Karpas-422 (cell line): ENCODE measurements at regions not wholly inside any gene's neighbourhood (a gene's known extent, or its start where the extent isn't known, plus 50 kb on each side); places are given as distances from the start of the nearest gene placed in this dataset.

Source experiments
- DNase-seq: peaks from one replicate; pipeline ENCODE4 v3.0.0-alpha.2; 2015
- H2AFZ ChIP-seq: fragments of 200-600 bp; sonication (generic); 2 replicates; pipeline ENCODE4 v1.6.1; 2014; ENCODE audit warnings: antibody characterized with exemption, low read length, mixed read lengths
- H3K27ac ChIP-seq: fragments of 200-600 bp; sonication (generic); 2 replicates; pipeline ENCODE4 v1.5.1; 2014; ENCODE audit warnings: mild to moderate bottlenecking, low read length, moderate library complexity
- H3K27me3 ChIP-seq: fragments of 200-600 bp; sonication (generic); 2 replicates; pipeline ENCODE4 v1.6.1; 2014; ENCODE audit warnings: low read length, mixed read lengths
- H3K36me3 ChIP-seq: fragments of 200-600 bp; sonication (generic); 2 replicates; pipeline ENCODE4 v1.6.1; 2014; ENCODE audit warnings: low read length, mixed read lengths; ENCODE audit not compliant: insufficient read depth
- H3K4me1 ChIP-seq: fragments of 200-600 bp; sonication (generic); 2 replicates; pipeline ENCODE4 v1.6.1; 2014; ENCODE audit warnings: mild to moderate bottlenecking, low read length, mixed read lengths
- H3K4me2 ChIP-seq: fragments of 200-600 bp; sonication (generic); 2 replicates; pipeline ENCODE4 v1.6.1; 2014; ENCODE audit warnings: low read length, low read depth, mild to moderate bottlenecking; ENCODE audit not compliant: poor library complexity, severe bottlenecking
- H3K4me3 ChIP-seq: fragments of 200-600 bp; sonication (generic); 2 replicates; pipeline ENCODE4 v1.5.1; 2014; ENCODE audit warnings: mild to moderate bottlenecking, antibody characterized with exemption, low read length, mixed read lengths
- H3K79me2 ChIP-seq: fragments of 200-600 bp; sonication (generic); 2 replicates; pipeline ENCODE4 v1.6.1; 2014; ENCODE audit warnings: mild to moderate bottlenecking, low read length, mixed read lengths
- H3K9ac ChIP-seq: fragments of 200-600 bp; sonication (generic); 2 replicates; pipeline ENCODE4 v1.6.0; 2014; ENCODE audit warnings: low read length
- H3K9me2 ChIP-seq: fragments of 200-600 bp; sonication (generic), shearing (Covaris generic); replicated peaks from 2 replicates; pipeline ENCODE4 v1.6.0; 2014; ENCODE audit warnings: mild to moderate bottlenecking, low read length, moderate library complexity; ENCODE audit not compliant: insufficient read depth
- H3K9me3 ChIP-seq: fragments of 300-700, 200-600 bp; sonication (generic); 2 replicates; pipeline ENCODE4 v1.6.1; 2014; ENCODE audit warnings: low read length, mixed read lengths
- H4K20me1 ChIP-seq: fragments of 200-600 bp; sonication (generic); 2 replicates; pipeline ENCODE4 v1.6.1; 2014; ENCODE audit warnings: mild to moderate bottlenecking, antibody characterized with exemption, low read length, low read depth; ENCODE audit not compliant: insufficient read depth

GRCh38 chr2:65664931-65665330 is 232.5 kb upstream of the SPRED2 start:
- Histone ChIP-seq H3K27ac (no peak overlapping the region), H3K9me3 (no peaks in the 10 kb centered on the region), H3K4me1 (no peaks in the 10 kb centered on the region), H3K36me3 (no peaks in the 10 kb centered on the region), H2AFZ (no peak overlapping the region), H3K4me3 (no peak overlapping the region), H3K9me2 (no peaks in the 10 kb centered on the region), H3K79me2 (no peaks in the 10 kb centered on the region), H3K27me3 (0 out of 2 replicates have a peak, but pooled peaks cover 2% of the 10 kb centered on the region), H4K20me1 (no peaks in the 10 kb centered on the region), H3K9ac (no peak overlapping the region), H3K4me2 (no peak overlapping the region)
- DNase-seq: no peak

GRCh38 chr2:65663831-65664407 is 231.5 kb upstream of the SPRED2 start:
- Histone ChIP-seq H3K4me2 (no peak overlapping the region), H3K9me3 (no peaks in the 10 kb centered on the region), H3K79me2 (no peaks in the 10 kb centered on the region)

GRCh38 chr2:65662654-65663432 is 230.4 kb upstream of the SPRED2 start:
- no peaks in the 10 kb centered on the region for H3K79me2 ChIP-seq
- H3K9me3 ChIP-seq: no peaks in the 10 kb centered on the region
- H3K9me2 ChIP-seq: no peaks in the 10 kb centered on the region
- no peak overlapping the region for H3K4me3 ChIP-seq
- no peak overlapping the region for H3K9ac ChIP-seq
- no peak overlapping the region for H3K4me2 ChIP-seq
- no peaks in the 10 kb centered on the region for H3K4me1 ChIP-seq
- no peaks in the 10 kb centered on the region for H4K20me1 ChIP-seq
- H3K27me3 ChIP-seq: 0 out of 2 replicates have a peak, but pooled peaks cover 2% of the 10 kb centered on the region
- H3K27ac ChIP-seq: no peak overlapping the region
- no peak overlapping the region for H2AFZ ChIP-seq
- H3K36me3 ChIP-seq: no peaks in the 10 kb centered on the region
- no peak for DNase-seq

More at GRCh38 chr2:65663831-65664407, 231.5 kb upstream of the SPRED2 start:
- H3K27ac ChIP-seq: no peak overlapping the region
- H3K9me2 ChIP-seq: no peaks in the 10 kb centered on the region
- H4K20me1 ChIP-seq: no peaks in the 10 kb centered on the region
- no peak overlapping the region for H3K4me3 ChIP-seq
- H2AFZ ChIP-seq: no peak overlapping the region
- H3K9ac ChIP-seq: no peak overlapping the region
- no peaks in the 10 kb centered on the region for H3K4me1 ChIP-seq
- 0 out of 2 replicates have a peak, but pooled peaks cover 2% of the 10 kb centered on the region for H3K27me3 ChIP-seq
- DNase-seq: no peak
- H3K36me3 ChIP-seq: no peaks in the 10 kb centered on the region

GRCh38 chr2:65661980-65662653 is 229.7 kb upstream of the SPRED2 start:
- Histone ChIP-seq H3K4me3 (no peak overlapping the region), H3K4me1 (no peaks in the 10 kb centered on the region), H3K9ac (no peak overlapping the region), H3K4me2 (no peak overlapping the region), H3K9me2 (no peaks in the 10 kb centered on the region), H3K36me3 (no peaks in the 10 kb centered on the region), H3K27me3 (0 out of 2 replicates have a peak, but pooled peaks cover 2% of the 10 kb centered on the region), H3K9me3 (no peaks in the 10 kb centered on the region), H2AFZ (no peak overlapping the region), H3K27ac (no peak overlapping the region), H3K79me2 (no peaks in the 10 kb centered on the region), H4K20me1 (no peaks in the 10 kb centered on the region)
- no peak for DNase-seq

GRCh38 chr2:65660340-65660739 is 227.9 kb upstream of the SPRED2 start:
- DNase-seq: no peak

GRCh38 chr2:65658881-65659280 is 226.5 kb upstream of the SPRED2 start:
- Histone ChIP-seq H3K27ac (no peak overlapping the region), H3K27me3 (no peaks in the 10 kb centered on the region), H3K9ac (no peak overlapping the region), H3K4me2 (no peak overlapping the region), H3K9me2 (no peaks in the 10 kb centered on the region), H3K4me1 (no peaks in the 10 kb centered on the region), H3K79me2 (no peaks in the 10 kb centered on the region), H4K20me1 (no peaks in the 10 kb centered on the region), H3K9me3 (no peaks in the 10 kb centered on the region), H2AFZ (no peak overlapping the region), H3K36me3 (no peaks in the 10 kb centered on the region), H3K4me3 (no peak overlapping the region)
- no peak for DNase-seq

More at GRCh38 chr2:65660340-65660739, 227.9 kb upstream of the SPRED2 start:
- Histone ChIP-seq H3K27me3 (no peaks in the 10 kb centered on the region), H3K9ac (no peak overlapping the region), H2AFZ (no peak overlapping the region), H3K36me3 (no peaks in the 10 kb centered on the region), H4K20me1 (no peaks in the 10 kb centered on the region), H3K4me3 (no peak overlapping the region), H3K9me3 (no peaks in the 10 kb centered on the region), H3K4me2 (no peak overlapping the region), H3K9me2 (no peaks in the 10 kb centered on the region), H3K27ac (no peak overlapping the region), H3K79me2 (no peaks in the 10 kb centered on the region), H3K4me1 (no peaks in the 10 kb centered on the region)

GRCh38 chr2:65658266-65658665 is 225.9 kb upstream of the SPRED2 start:
- Histone ChIP-seq H3K9me2 (no peaks in the 10 kb centered on the region), H3K9me3 (no peaks in the 10 kb centered on the region), H3K4me3 (no peak overlapping the region), H4K20me1 (no peaks in the 10 kb centered on the region), H3K36me3 (no peaks in the 10 kb centered on the region), H3K79me2 (no peaks in the 10 kb centered on the region), H3K9ac (no peak overlapping the region), H3K4me1 (no peaks in the 10 kb centered on the region), H3K27me3 (no peaks in the 10 kb centered on the region), H2AFZ (no peak overlapping the region), H3K27ac (no peak overlapping the region), H3K4me2 (no peak overlapping the region)
- DNase-seq: no peak

GRCh38 chr2:65656160-65656718 is 223.8 kb upstream of the SPRED2 start:
- H3K9ac ChIP-seq: no peak overlapping the region
- no peaks in the 10 kb centered on the region for H3K27me3 ChIP-seq
- no peaks in the 10 kb centered on the region for H3K36me3 ChIP-seq
- H3K27ac ChIP-seq: no peak overlapping the region
- no peaks in the 10 kb centered on the region for H3K9me3 ChIP-seq
- no peak overlapping the region for H3K4me3 ChIP-seq
- H2AFZ ChIP-seq: no peak overlapping the region
- H3K4me1 ChIP-seq: no peaks in the 10 kb centered on the region
- no peaks in the 10 kb centered on the region for H4K20me1 ChIP-seq
- H3K4me2 ChIP-seq: no peak overlapping the region
- no peaks in the 10 kb centered on the region for H3K9me2 ChIP-seq
- H3K79me2 ChIP-seq: no peaks in the 10 kb centered on the region
- no peak for DNase-seq
